Duodenal mucosa (tissue), 2 donors: ENCODE measurements at regions not wholly inside any gene's neighbourhood (a gene's known extent, or its start where the extent isn't known, plus 50 kb on each side); places are given as distances from the start of the nearest gene placed in this dataset.

ENCODE experiments used
- H3K27ac ChIP-seq: one replicate; pipeline ENCODE4 v1.7.0; 2013; ENCODE audit warnings: low read depth, low read length
- H3K27me3 ChIP-seq, 2 donors: one replicate each; pipeline ENCODE4 v1.7.0; 2013; ENCODE audit warnings: low read length in 2 of 2, control low read depth in 1 of 2; ENCODE audit not compliant: insufficient read depth in 2 of 2, control insufficient read depth in 1 of 2
- H3K36me3 ChIP-seq, 2 donors: one replicate each; pipeline ENCODE4 v1.7.0; 2013; ENCODE audit warnings: low read length in 2 of 2, control low read depth in 1 of 2; ENCODE audit not compliant: insufficient read depth in 2 of 2, control insufficient read depth in 1 of 2
- H3K4me1 ChIP-seq, 2 donors: one replicate each; pipeline ENCODE4 v1.7.0; 2013; ENCODE audit warnings: low read length in 2 of 2, control low read depth in 1 of 2; ENCODE audit not compliant: insufficient read depth in 2 of 2, control insufficient read depth in 1 of 2
- H3K4me3 ChIP-seq, 2 donors: one replicate each; pipeline ENCODE4 v1.7.0; 2013; ENCODE audit warnings: low read length in 2 of 2, low read depth in 1 of 2
- H3K9ac ChIP-seq, 2 donors: one replicate each; pipeline ENCODE4 v1.7.0; 2013; ENCODE audit warnings: low read length in 2 of 2, low read depth in 1 of 2
- H3K9me3 ChIP-seq, 2 donors: one replicate each; pipeline ENCODE4 v1.7.0; 2013; ENCODE audit warnings: low read length in 2 of 2, control low read depth in 1 of 2; ENCODE audit not compliant: control insufficient read depth in 1 of 2

DNA sequence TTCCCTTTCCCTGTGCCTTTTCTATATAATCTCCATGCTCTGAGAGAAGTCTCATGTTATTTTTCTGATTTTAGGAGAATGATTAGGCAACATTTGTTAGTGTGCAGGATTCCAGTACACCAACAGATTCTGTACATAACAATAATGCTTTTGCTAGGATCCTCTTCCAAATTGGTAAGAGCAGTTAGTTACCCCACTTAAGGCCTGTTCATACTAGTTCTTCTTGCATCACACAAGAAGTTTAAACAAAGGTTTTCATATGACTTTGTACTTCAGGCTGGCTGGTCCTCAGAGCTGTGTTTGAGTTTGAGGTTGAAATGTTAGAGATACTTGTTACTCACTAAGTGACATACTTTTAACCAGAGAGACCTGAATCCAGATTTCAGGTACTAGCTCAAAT, 686.9 kb upstream of the NRXN1 start:
- no peak overlapping the region for H3K9ac ChIP-seq
- H3K36me3 ChIP-seq, result no peaks in the 10 kb centered on the region
- no peaks in the 10 kb centered on the region for H3K27me3 ChIP-seq
- H3K4me3 ChIP-seq, result no peak overlapping the region
- H3K27ac ChIP-seq, result no peak overlapping the region
- H3K4me1 ChIP-seq, result no peaks in the 10 kb centered on the region
- peaks cover 0 to 3% of the 10 kb centered on the region in 2 donors for H3K9me3 ChIP-seq

DNA sequence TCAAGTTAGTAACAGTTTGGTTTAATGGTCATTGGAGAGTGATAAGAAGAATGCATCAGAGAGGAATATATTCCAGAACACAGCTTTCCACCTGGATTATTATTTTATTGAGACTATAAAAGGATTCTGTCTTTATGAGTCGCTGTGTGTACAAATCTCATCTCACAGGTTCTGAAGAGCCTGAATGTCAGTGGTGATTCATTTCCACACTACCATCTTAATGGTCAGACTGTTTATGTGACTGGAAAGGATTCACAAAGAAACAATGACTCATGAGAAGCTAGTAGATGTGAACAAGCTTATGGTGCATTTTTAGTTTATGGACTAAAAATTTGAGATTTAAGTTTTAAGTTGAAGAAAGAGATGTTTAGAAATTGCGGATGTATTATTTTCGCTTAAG, 685.4 kb upstream of the NRXN1 start:
- Histone ChIP-seq H3K4me3 (no peak overlapping the region), H3K27me3 (no peaks in the 10 kb centered on the region), H3K9ac (no peak overlapping the region), H3K36me3 (no peaks in the 10 kb centered on the region), H3K9me3 (peaks cover 0 to 3% of the 10 kb centered on the region in 2 donors), H3K4me1 (no peaks in the 10 kb centered on the region), H3K27ac (no peak overlapping the region)

DNA sequence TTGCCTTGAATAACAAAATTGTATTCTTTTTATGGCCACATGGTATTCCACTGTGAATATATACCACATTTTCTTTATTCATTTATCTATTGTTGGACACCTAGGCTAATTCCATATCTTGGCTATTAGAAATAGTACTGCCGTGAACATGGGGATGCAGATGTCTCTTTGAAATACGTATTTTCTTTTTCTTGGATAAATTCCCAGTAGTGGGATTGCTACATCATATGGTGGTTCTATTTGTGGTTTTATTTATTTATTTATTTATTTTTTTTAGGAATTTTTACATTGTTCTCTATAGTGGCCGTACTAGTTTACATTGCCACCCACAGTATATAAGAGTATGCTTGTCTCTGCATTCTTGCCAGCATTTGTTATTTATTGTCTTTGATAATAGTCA, 679.8 kb upstream of the NRXN1 start:
- Histone ChIP-seq H3K27ac (no peak overlapping the region), H3K36me3 (no peaks in the 10 kb centered on the region), H3K9ac (no peak overlapping the region), H3K4me3 (no peak overlapping the region), H3K27me3 (no peaks in the 10 kb centered on the region), H3K9me3 (peaks cover 0 to 2% of the 10 kb centered on the region in 2 donors), H3K4me1 (no peaks in the 10 kb centered on the region)

GRCh38 chr2:51710222-51710621, 678.3 kb upstream of the NRXN1 start:
- Histone ChIP-seq H3K4me1 (no peaks in the 10 kb centered on the region), H3K27ac (no peak overlapping the region), H3K36me3 (no peaks in the 10 kb centered on the region), H3K9ac (no peak overlapping the region), H3K27me3 (no peaks in the 10 kb centered on the region), H3K9me3 (peaks cover 0 to 2% of the 10 kb centered on the region in 2 donors), H3K4me3 (no peak overlapping the region)

- Histone ChIP-seq H3K27ac (no peak overlapping the region), H3K27me3 (no peaks in the 10 kb centered on the region), H3K4me1 (no peaks in the 10 kb centered on the region), H3K36me3 (no peaks in the 10 kb centered on the region), H3K9me3 (peaks cover 0 to 5% of the 10 kb centered on the region in 2 donors), H3K9ac (no peak overlapping the region), H3K4me3 (no peak overlapping the region)
Observed at GRCh38 chr2:51707625-51708024, 675.7 kb upstream of the NRXN1 start.

DNA sequence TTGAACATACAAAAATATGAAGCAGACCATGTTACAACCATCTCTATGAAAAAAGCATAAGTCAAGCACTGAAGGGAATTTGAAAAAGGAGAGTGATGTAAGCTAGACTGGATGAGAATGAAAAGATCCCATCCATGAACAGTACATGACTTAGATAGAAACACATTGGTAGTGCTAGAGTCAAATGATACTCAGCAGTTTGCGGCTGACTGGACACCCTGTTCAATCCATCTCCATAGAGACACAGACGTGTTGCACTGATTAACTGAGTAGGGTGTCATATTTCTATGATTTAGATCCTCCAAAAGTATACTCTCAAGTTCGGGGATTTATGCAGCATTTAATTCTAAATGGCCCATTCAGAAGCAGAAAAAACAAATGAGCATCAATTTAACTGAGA, 674.3 kb upstream of the NRXN1 start:
- H3K4me1 ChIP-seq, result no peaks in the 10 kb centered on the region
- H3K4me3 ChIP-seq, result no peak overlapping the region
- no peak overlapping the region for H3K27ac ChIP-seq
- H3K27me3 ChIP-seq, result no peaks in the 10 kb centered on the region
- no peak overlapping the region for H3K9ac ChIP-seq
- H3K36me3 ChIP-seq, result no peaks in the 10 kb centered on the region
- H3K9me3 ChIP-seq, result peaks cover 0 to 5% of the 10 kb centered on the region in 2 donors

DNA sequence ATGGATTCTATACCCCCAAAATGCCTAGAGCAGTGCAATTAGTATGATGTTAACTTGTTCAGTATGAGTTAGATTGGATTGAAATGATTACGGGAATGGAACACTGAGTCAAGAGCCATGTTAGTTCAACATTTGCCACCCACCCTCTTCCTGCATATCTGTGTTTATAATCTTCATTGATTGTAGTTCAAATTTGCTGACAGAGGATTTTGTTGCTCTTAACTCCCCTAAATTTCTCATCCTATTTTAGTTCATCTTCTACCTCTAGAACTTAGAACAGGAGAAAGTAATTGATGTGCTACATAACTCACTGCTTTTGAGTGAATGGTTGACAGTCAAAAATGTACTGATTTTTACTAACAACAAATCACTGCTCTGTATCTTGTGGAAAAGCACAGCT, 673.5 kb upstream of the NRXN1 start:
- no peak overlapping the region for H3K9ac ChIP-seq
- no peaks in the 10 kb centered on the region for H3K4me1 ChIP-seq
- H3K36me3 ChIP-seq, result no peaks in the 10 kb centered on the region
- peaks cover 0 to 5% of the 10 kb centered on the region in 2 donors for H3K9me3 ChIP-seq
- no peaks in the 10 kb centered on the region for H3K27me3 ChIP-seq
- no peak overlapping the region for H3K27ac ChIP-seq
- no peak overlapping the region for H3K4me3 ChIP-seq

- no peak overlapping the region for H3K27ac ChIP-seq
- no peak overlapping the region for H3K9ac ChIP-seq
- H3K4me3 ChIP-seq, result no peak overlapping the region
- no peaks in the 10 kb centered on the region for H3K4me1 ChIP-seq
- peaks cover 0 to 3% of the 10 kb centered on the region in 2 donors for H3K9me3 ChIP-seq
- no peaks in the 10 kb centered on the region for H3K36me3 ChIP-seq
- no peaks in the 10 kb centered on the region for H3K27me3 ChIP-seq
Observed at GRCh38 chr2:51698021-51698420, 666.1 kb upstream of the NRXN1 start.

GRCh38 chr2:51697095-51697494, 665.2 kb upstream of the NRXN1 start:
- Histone ChIP-seq H3K9me3 (no peaks in the 10 kb centered on the region), H3K27ac (no peak overlapping the region), H3K36me3 (no peaks in the 10 kb centered on the region)

GRCh38 chr2:51695531-51695930, 663.6 kb upstream of the NRXN1 start:
- Histone ChIP-seq H3K36me3 (no peaks in the 10 kb centered on the region), H3K9ac (no peak overlapping the region), H3K4me1 (no peaks in the 10 kb centered on the region), H3K27me3 (no peaks in the 10 kb centered on the region), H3K27ac (no peak overlapping the region), H3K4me3 (no peak overlapping the region), H3K9me3 (no peaks in the 10 kb centered on the region)

More at GRCh38 chr2:51697095-51697494, 665.2 kb upstream of the NRXN1 start:
- no peaks in the 10 kb centered on the region for H3K4me1 ChIP-seq
- H3K4me3 ChIP-seq, result no peak overlapping the region
- no peaks in the 10 kb centered on the region for H3K27me3 ChIP-seq
- no peak overlapping the region for H3K9ac ChIP-seq

DNA sequence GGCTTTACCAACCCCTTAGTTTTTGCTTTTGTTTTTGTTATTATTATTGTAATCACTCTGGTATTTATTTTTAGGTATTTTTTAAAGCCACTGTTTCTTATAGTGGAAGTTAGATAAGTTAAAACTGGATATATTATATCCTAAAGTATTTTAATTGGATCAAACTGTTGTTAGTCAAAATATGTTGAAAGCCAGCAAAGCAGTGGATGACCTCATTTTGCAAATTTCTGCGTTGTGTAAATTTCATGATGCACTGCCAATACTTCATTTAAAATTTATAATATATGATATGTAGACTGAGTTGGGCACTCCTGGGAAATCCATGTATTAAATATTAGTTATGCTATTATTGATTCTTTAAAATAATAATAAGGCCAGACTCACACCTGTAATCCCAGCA, 661.7 kb upstream of the NRXN1 start:
- Histone ChIP-seq H3K9me3 (no peaks in the 10 kb centered on the region), H3K4me1 (no peaks in the 10 kb centered on the region), H3K9ac (no peak overlapping the region), H3K4me3 (no peak overlapping the region), H3K36me3 (no peaks in the 10 kb centered on the region), H3K27ac (no peak overlapping the region), H3K27me3 (no peaks in the 10 kb centered on the region)
